Left ventricle myocardium inferior (tissue), 1 donor: ENCODE measurements at regions not wholly inside any gene's neighbourhood (a gene's known extent, or its start where the extent isn't known, plus 50 kb on each side); places are given as distances from the start of the nearest gene placed in this dataset.

Experiments used
- DNase-seq: peaks from one replicate; pipeline ENCODE4 v3.0.0-alpha.2; 2020
- H3K27ac ChIP-seq: fragments of 200-600 bp; replicated peaks from 2 replicates; pipeline ENCODE4 v1.8.0; 2021
- H3K27me3 ChIP-seq: fragments of 200-600 bp; 2 replicates; pipeline ENCODE4 v1.8.0; 2021; ENCODE audit warnings: low read depth
- H3K36me3 ChIP-seq: fragments of 200-600 bp; 2 replicates; pipeline ENCODE4 v1.8.0; 2021
- H3K4me1 ChIP-seq: fragments of 200-600 bp; 2 replicates; pipeline ENCODE4 v1.8.0; 2021
- H3K4me3 ChIP-seq: fragments of 200-600 bp; 2 replicates; pipeline ENCODE4 v1.8.0; 2021; ENCODE audit warnings: mild to moderate bottlenecking, moderate library complexity
- H3K9me3 ChIP-seq: fragments of 200-600 bp; replicated peaks from 2 replicates; pipeline ENCODE4 v1.8.0; 2021
- intact Hi-C: fragments of 100-400 bp; cut with micrococcal nuclease; formaldehyde crosslinking; loops from one replicate; pipeline ENCODE4 v1.11.0; 2022
- TF ChIP-seq, protein P1 (sequence below): fragments of 200-600 bp; IDR thresholded peaks from 2 replicates; pipeline ENCODE4 v1.8.0; 2021; ENCODE audit warnings: antibody characterized with exemption, mild to moderate bottlenecking, borderline replicate concordance
- donor health status: DM: no; HTN: yes; CAD: no; lungs with severe emphysema.

DNA sequence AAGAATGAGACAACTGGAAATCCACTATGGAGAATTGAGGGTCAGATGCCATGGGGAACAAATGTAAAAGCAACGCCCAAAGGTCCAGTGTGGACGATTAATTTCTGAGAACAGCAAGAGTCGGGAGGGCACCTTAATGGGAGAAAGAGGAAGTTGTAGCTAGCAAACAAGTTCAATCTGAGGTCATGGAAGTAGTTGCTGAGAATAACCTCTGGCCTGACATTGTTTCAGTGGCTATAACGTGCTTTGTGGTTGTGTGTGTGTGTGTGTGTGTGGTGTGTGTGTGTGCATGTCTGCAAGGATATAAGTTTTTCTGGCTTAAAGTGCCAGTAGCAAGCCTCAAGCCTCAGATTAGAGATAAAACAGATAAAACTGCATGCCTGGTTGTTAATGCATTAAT lies 1630.1 kb upstream of the TENM4 start:
- H3K9me3 ChIP-seq, result no peaks in the 10 kb centered on the region
- H3K4me1 ChIP-seq, result peaks cover 12% of the 10 kb centered on the region
- intact Hi-C loops, result no loop called here
- DNase-seq, result no peak
- TF ChIP-seq, protein P1, sequence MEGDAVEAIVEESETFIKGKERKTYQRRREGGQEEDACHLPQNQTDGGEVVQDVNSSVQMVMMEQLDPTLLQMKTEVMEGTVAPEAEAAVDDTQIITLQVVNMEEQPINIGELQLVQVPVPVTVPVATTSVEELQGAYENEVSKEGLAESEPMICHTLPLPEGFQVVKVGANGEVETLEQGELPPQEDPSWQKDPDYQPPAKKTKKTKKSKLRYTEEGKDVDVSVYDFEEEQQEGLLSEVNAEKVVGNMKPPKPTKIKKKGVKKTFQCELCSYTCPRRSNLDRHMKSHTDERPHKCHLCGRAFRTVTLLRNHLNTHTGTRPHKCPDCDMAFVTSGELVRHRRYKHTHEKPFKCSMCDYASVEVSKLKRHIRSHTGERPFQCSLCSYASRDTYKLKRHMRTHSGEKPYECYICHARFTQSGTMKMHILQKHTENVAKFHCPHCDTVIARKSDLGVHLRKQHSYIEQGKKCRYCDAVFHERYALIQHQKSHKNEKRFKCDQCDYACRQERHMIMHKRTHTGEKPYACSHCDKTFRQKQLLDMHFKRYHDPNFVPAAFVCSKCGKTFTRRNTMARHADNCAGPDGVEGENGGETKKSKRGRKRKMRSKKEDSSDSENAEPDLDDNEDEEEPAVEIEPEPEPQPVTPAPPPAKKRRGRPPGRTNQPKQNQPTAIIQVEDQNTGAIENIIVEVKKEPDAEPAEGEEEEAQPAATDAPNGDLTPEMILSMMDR, result no peak
- H3K4me3 ChIP-seq, result no peak overlapping the region
- H3K27me3 ChIP-seq, result no peaks in the 10 kb centered on the region
- no peaks in the 10 kb centered on the region for H3K36me3 ChIP-seq
- H3K27ac ChIP-seq, result no peak overlapping the region

DNA sequence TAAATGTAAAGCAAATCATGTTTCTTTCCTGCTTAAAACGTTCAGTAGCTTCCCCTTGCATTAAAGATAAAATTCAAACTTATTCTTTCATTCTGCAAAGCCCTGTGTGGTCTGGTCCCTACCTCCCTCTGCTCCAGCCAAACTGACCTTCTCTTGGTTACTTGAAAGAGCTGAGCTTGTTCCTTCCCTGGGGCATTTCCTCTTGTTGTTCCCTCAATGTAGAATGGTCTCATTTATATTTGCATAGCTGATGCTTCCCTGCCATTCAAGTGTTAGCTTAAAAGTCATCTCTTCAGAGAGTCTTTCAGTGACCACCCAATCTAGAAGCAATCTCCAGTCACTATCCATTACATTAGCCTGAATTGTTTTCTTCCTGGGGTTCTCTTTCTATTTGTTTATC lies 1618.5 kb upstream of the TENM4 start:
- no peaks in the 10 kb centered on the region for H3K27me3 ChIP-seq
- H3K27ac ChIP-seq, result no peak overlapping the region
- H3K4me1 ChIP-seq, result no peaks in the 10 kb centered on the region
- no peak for DNase-seq
- intact Hi-C loops, result no loop called here
- TF ChIP-seq, protein P1, result no peak
- no peaks in the 10 kb centered on the region for H3K9me3 ChIP-seq
- H3K4me3 ChIP-seq, result no peak overlapping the region
- no peaks in the 10 kb centered on the region for H3K36me3 ChIP-seq

DNA sequence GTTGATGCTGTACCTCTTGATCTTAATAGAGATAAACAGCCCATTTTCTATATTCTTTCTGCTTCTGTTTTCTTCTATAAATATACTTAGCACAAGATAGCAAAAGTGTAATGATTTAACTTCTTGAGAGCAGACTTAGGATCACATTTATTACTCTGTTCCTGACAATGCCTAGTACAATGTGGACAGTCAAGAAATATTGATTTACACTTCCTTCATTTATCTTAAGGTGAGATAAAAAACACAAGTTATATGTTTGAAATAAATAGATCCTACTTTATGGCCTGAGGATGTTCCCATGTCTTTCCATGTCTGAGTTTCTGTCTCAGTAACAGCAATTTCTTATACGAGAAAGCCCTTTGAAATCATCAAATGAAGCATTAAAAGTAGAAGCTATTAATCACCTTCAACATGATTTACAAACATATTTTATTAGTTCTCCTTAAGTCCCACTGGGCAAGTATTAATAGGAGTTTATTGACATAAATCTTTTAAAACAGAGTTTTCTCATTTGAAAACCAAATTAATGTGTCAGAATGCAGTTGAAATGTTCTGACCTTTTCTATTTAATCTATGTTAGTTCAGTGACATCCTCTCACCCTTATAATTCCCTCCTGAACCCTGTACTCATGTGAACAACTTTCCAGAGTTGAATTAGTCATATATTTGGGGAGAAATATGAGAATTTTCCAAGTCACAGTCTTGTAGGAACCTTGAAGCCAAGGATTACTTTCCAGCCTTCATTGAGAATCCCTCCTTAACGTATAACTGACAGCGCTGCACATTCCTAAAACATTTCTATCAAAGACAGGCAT lies 1611.7 kb upstream of the TENM4 start:
- Histone ChIP-seq H3K4me3 (no peak overlapping the region), H3K4me1 (no peaks in the 10 kb centered on the region), H3K9me3 (no peaks in the 10 kb centered on the region), H3K27ac (no peak overlapping the region), H3K27me3 (no peaks in the 10 kb centered on the region), H3K36me3 (no peaks in the 10 kb centered on the region)
- TF ChIP-seq, protein P1, result no peak
- intact Hi-C loops, result no loop called here
- no peak for DNase-seq

DNA sequence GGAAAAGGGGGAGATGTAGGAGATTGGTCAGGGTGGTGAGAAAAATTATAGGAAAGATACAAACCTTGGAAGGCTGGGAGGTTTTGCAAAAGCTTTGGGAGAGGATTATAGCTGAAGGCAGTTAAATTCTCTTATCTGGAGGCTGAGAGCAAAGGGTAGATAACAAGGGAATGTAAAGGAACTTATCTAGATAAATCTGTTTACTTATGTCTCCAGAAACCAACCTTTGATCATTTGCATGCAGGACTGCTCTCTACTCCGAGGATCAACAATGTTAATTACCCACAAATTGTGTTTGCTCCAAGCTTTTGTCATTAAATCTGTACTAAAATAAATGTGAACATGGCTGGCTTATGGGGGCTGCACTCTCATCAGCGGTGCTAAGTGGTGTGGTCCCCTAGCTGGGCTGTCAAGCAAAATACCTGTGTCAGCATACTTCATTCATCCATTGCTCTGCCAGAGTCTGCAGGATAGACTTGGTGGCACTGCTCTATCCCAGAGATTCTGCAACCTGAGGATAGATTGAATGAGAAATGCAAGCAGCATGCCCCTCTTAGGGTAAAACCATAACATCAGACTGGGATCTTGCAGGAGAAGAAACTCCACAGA lies 1599.2 kb upstream of the TENM4 start:
- Histone ChIP-seq H3K9me3 (peaks cover 45% of the 10 kb centered on the region), H3K4me3 (no peak overlapping the region), H3K27me3 (no peaks in the 10 kb centered on the region), H3K4me1 (no peaks in the 10 kb centered on the region), H3K36me3 (no peaks in the 10 kb centered on the region), H3K27ac (no peak overlapping the region)
- TF ChIP-seq, protein P1, result no peak
- DNase-seq, result no peak
- intact Hi-C loops, result no loop called here

DNA sequence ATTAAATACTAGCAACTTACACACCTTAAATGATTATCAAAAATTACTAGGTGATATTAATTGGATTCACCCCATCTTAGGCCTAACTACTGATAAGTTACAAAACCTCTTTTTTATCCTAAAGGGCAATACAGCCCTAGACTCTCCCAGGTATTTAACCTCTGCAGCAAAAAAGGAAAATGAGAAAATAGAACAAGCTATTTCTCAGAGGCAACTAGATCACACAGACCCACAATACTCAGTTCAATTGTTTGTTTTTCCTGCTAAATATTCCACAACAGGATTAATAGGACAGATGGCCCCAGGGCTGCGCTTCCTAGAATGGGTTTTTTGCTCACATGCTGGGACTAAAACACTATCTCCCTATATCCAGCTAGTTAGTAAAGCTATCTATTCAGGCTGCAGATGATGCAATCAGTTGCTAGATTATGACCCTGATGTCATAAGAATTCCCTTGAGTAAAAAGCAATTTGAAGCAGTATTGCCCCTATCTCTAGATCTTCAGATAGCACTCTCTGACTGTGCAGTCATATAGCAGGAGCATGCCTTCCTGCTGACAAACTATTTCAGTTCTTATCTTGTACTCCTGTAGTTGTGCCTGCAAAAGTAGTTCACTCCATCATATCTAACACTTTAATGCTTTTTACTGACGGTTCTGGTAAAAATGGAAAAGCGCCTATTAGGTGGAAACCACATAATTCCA lies 1595.5 kb upstream of the TENM4 start:
- no peaks in the 10 kb centered on the region for H3K4me1 ChIP-seq
- TF ChIP-seq, protein P1, result no peak
- no peaks in the 10 kb centered on the region for H3K27me3 ChIP-seq
- DNase-seq, result no peak
- peaks cover 36% of the 10 kb centered on the region for H3K9me3 ChIP-seq
- intact Hi-C loops, result no loop called here
- no peaks in the 10 kb centered on the region for H3K36me3 ChIP-seq
- no peak overlapping the region for H3K4me3 ChIP-seq
- no peak overlapping the region for H3K27ac ChIP-seq
